ENCODE measurements at regions not wholly inside any gene's neighbourhood (a gene's known extent, or its start where the extent isn't known, plus 50 kb on each side); places are given as distances from the start of the nearest gene placed in this dataset.

- no peak for DNase-seq
- Histone ChIP-seq H3K36me3 (no peaks in the 10 kb centered on the region), H3K27ac (no peak overlapping the region), H3K4me1 (no peaks in the 10 kb centered on the region), H3K9me3 (no peaks in the 10 kb centered on the region), H3K27me3 (peaks cover 0 to 7% (median 0%) of the 10 kb centered on the region in 7 donors), H3K4me3 (no peak overlapping the region)
- no peak for TF ChIP-seq CTCF (IDR thresholded peaks at IDR 0.05)
- intact Hi-C loops (cut with DNase I): no loop called here
- no peak for ATAC-seq
- WGBS, 2 donors: 87 to 90% methylated on average over 10 of the region's 10 CpGs
Observed at GRCh38 chr2:234790380-234790779, 161.4 kb upstream of the SH3BP4 start.

GRCh38 chr2:234789556-234790325 is 162.1 kb upstream of the SH3BP4 start:
- Histone ChIP-seq H3K27me3 (peaks cover 0 to under 1% (median 0%) of the 10 kb centered on the region in 7 donors), H3K4me3 (no peak overlapping the region), H3K36me3 (no peaks in the 10 kb centered on the region), H3K9me3 (no peaks in the 10 kb centered on the region), H3K4me1 (no peaks in the 10 kb centered on the region), H3K27ac (no peak overlapping the region)
- TF ChIP-seq CTCF (IDR thresholded peaks at IDR 0.05): no peak
- intact Hi-C loops (cut with DNase I): no loop called here
- DNase-seq: no peak
- ATAC-seq: no peak
- WGBS, 2 donors: 91 to 96% methylated on average over 9 of the region's 9 CpGs

- Histone ChIP-seq H3K27ac (no peak overlapping the region), H3K27me3 (no peaks in the 10 kb centered on the region), H3K4me1 (no peaks in the 10 kb centered on the region), H3K36me3 (no peaks in the 10 kb centered on the region), H3K4me3 (no peak overlapping the region), H3K9me3 (peaks cover 0 to 7% (median 2%) of the 10 kb centered on the region in 11 donors)
- DNase-seq (no peak), ATAC-seq (no peak)
- WGBS, 2 donors: 83 to 94% methylated on average over 4 of the region's 4 CpGs
- no peak for TF ChIP-seq CTCF (IDR thresholded peaks at IDR 0.05)
- intact Hi-C loops (cut with DNase I): no loop called here
Observed at GRCh38 chr2:234788841-234789240, 163.0 kb upstream of the SH3BP4 start.

GRCh38 chr2:234788381-234788780 is 163.4 kb upstream of the SH3BP4 start:
- Histone ChIP-seq H3K27me3 (no peaks in the 10 kb centered on the region), H3K9me3 (peaks cover 0 to 12% (median 6%) of the 10 kb centered on the region in 11 donors), H3K27ac (no peak overlapping the region), H3K36me3 (no peaks in the 10 kb centered on the region), H3K4me3 (no peak overlapping the region), H3K4me1 (no peaks in the 10 kb centered on the region)
- ATAC-seq (no peak), DNase-seq (no peak)
- no peak for TF ChIP-seq CTCF (IDR thresholded peaks at IDR 0.05)
- WGBS, 2 donors: 57 to 64% methylated on average over 5 of the region's 5 CpGs
- intact Hi-C loops (cut with DNase I): no loop called here

Data from heart right ventricle (tissue), 16 donors.